ENCODE measurements at regions not wholly inside any gene's neighbourhood (a gene's known extent, or its start where the extent isn't known, plus 50 kb on each side); places are given as distances from the start of the nearest gene placed in this dataset.

DNA sequence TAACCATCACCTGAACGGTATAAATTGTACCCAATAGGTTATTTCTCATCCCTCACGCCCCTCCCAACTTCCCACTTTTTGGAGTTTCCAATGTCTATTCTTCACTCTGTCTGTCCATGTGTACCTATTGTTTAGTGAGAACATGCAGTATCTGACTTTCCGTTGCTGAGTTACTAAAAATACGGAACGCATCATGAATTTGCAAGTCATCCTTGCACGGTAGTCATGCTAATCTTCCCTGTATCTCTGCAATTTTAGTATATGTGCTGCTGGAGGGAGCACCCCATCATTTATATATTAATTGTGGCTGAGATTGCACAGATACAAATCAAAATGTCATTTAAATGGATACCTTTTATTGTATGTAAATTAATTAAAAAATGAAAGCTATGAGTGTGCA, 75.7 kb upstream of the SFMBT2 start:
- no peaks in the 10 kb centered on the region; a peak in 1 of 8 replicates for H3K36me3 ChIP-seq (ENCODE audit: control insufficient read depth in 2 of 4, insufficient read depth in 4 of 4, low read length in 3 of 4)
- H2AFZ ChIP-seq (ENCODE audit: low read length) = no peak overlapping the region
- peaks cover 0 to 3% (median 3%) of the 10 kb centered on the region in 4 experiments; a peak in 3 of 7 replicates for H3K4me1 ChIP-seq (replicated peaks in 1 of 4; ENCODE audit: control insufficient read depth in 3 of 4, insufficient read depth in 4 of 4, low read length in 3 of 4)
- H2BK12ac ChIP-seq (ENCODE audit: low read depth, low read length) = no peak overlapping the region
- no peak overlapping the region for H2BK5ac ChIP-seq (ENCODE audit: low read depth, low read length)
- H3K56ac ChIP-seq (replicated peaks; ENCODE audit: insufficient read length, low read depth, low read length) = no peak overlapping the region
- no peak for DNase-seq (ENCODE audit: low read depth in 1 of 2, low spot score in 2 of 2)
- no peak overlapping the region for H3K27ac ChIP-seq (ENCODE audit: low read depth, low read length)
- H2BK20ac ChIP-seq (ENCODE audit: low read length) = no peak overlapping the region
- H3K9me3 ChIP-seq (ENCODE audit: insufficient read depth in 2 of 2, low read depth in 1 of 2, low read length in 1 of 2) = no peaks in the 10 kb centered on the region
- no peak overlapping the region for H3K4ac ChIP-seq (replicated peaks; ENCODE audit: insufficient read length, low read depth, low read length)
- H4K20me1 ChIP-seq (replicated peaks in 1 of 2; ENCODE audit: control insufficient read depth in 1 of 2, insufficient read depth in 2 of 2, low read length in 2 of 2) = no peaks in the 10 kb centered on the region
- 93% methylated on average over 6 of the region's 6 CpGs; no CpG with 5 or more reads in 1 of the 2 experiments for WGBS, 2 experiments (ENCODE audit: extremely low coverage in 1 of 2, insufficient coverage in 1 of 2, insufficient read length in 1 of 2, insufficient replicate concordance in 2 of 2, low coverage in 1 of 2, low lambda C conversion rate in 2 of 2, missing lambda C conversion rate in 1 of 2)
- H3K27me3 ChIP-seq (replicated peaks in 1 of 4; ENCODE audit: control insufficient read depth in 3 of 4, extremely low read depth in 1 of 4, insufficient read depth in 3 of 4, low read length in 3 of 4) = no peaks in the 10 kb centered on the region
- no peak overlapping the region for H3K23ac ChIP-seq (ENCODE audit: insufficient read length)
- no peaks in the 10 kb centered on the region for H3K79me2 ChIP-seq (ENCODE audit: control insufficient read depth in 1 of 2, insufficient read depth in 2 of 2, low read length in 2 of 2)
- H2AK5ac ChIP-seq (ENCODE audit: low read depth, low read length) = no peak overlapping the region
- no peak overlapping the region for H2BK120ac ChIP-seq (replicated peaks; ENCODE audit: low read depth, low read length)
- H4K91ac ChIP-seq (replicated peaks; ENCODE audit: insufficient read length, low read length) = no peak overlapping the region
- ChIA-PET POLR2A (ENCODE audit: partially characterized antibody) (no interaction called here), CTCF (ENCODE audit: partially characterized antibody) (interaction anchor here (0.9 kb wide), 1 partner anchor 105 kb away, joined by 3 read pairs; no protein-coding TSS in a partner anchor)
- H3K18ac ChIP-seq (ENCODE audit: extremely low read depth, low read length) = no peak overlapping the region
- no peak for FAIRE-seq
- no peak overlapping the region for H3K9ac ChIP-seq (replicated peaks in 1 of 4; ENCODE audit: extremely low read depth in 1 of 4, low read depth in 3 of 4, low read length in 3 of 4)
- no peak overlapping the region for H3K4me3 ChIP-seq (ENCODE audit: extremely low read depth in 1 of 4, insufficient read depth in 2 of 4, low read depth in 3 of 4, low read length in 4 of 4)
- no peak overlapping the region for H4K8ac ChIP-seq (ENCODE audit: extremely low read depth, insufficient read depth, low read length)
- no peak overlapping the region for H3K4me2 ChIP-seq (ENCODE audit: insufficient read depth in 1 of 2, low read depth in 2 of 2, low read length in 2 of 2)
- no peak overlapping the region for H3K14ac ChIP-seq (ENCODE audit: insufficient read length)
- no peaks in the 10 kb centered on the region for H3K79me1 ChIP-seq (ENCODE audit: low read depth, low read length)
- no peak overlapping the region for H4K5ac ChIP-seq (ENCODE audit: insufficient read length, low read depth, low read length)
- H3K23me2 ChIP-seq (ENCODE audit: low read depth, low read length) = no peaks in the 10 kb centered on the region; the same call in 1 of the 2 replicates
- no peak overlapping the region for H2BK15ac ChIP-seq (ENCODE audit: low read length)
- no peak for TF ChIP-seq ATF3 (IDR thresholded peaks at IDR 0.05; ENCODE audit: insufficient read depth, low read depth, low read length)
- TF ChIP-seq HDAC6 (IDR thresholded peaks at IDR 0.05; ENCODE audit: low read depth, low read length) = no peak
- no peak for TF ChIP-seq MAFK (IDR thresholded peaks at IDR 0.05; ENCODE audit: low read depth, low read length)
- no peak for TF ChIP-seq CTCF (IDR thresholded peaks at IDR 0.05; ENCODE audit: control extremely low read depth in 1 of 3, insufficient read depth in 1 of 3, low read depth in 1 of 3, low read length in 3 of 3)
- no peak for TF ChIP-seq GTF2F1 (IDR thresholded peaks at IDR 0.05; ENCODE audit: borderline replicate concordance, low read depth, low read length)
- no peak for TF ChIP-seq SP1 (IDR thresholded peaks at IDR 0.05; ENCODE audit: low read depth, low read length)
- no peak for TF ChIP-seq SP2 (IDR thresholded peaks at IDR 0.05; ENCODE audit: low read length)

Data from H1 (cell line).